A673 (cell line): ENCODE measurements at regions not wholly inside any gene's neighbourhood (a gene's known extent, or its start where the extent isn't known, plus 50 kb on each side); places are given as distances from the start of the nearest gene placed in this dataset.

Experiments used
- EZH2 ChIP-seq: fragments of 200-600 bp; sonication (generic); IDR thresholded peaks from 2 replicates; pipeline ENCODE4 v1.6.1; 2017; ENCODE audit warnings: borderline replicate concordance, low read depth, mild to moderate bottlenecking, mixed read lengths, antibody characterized with exemption, low read length; ENCODE audit not compliant: poor library complexity, severe bottlenecking
- TF ChIP-seq, protein P1 (sequence below): fragments of 300-800, 200-600 bp; sonication (generic); conservative IDR thresholded peaks from 2 replicates; pipeline ENCODE4 v1.5.1; 2017; ENCODE audit warnings: low read depth, mild to moderate bottlenecking, antibody characterized with exemption, low read length, moderate library complexity, mixed read lengths

DNA sequence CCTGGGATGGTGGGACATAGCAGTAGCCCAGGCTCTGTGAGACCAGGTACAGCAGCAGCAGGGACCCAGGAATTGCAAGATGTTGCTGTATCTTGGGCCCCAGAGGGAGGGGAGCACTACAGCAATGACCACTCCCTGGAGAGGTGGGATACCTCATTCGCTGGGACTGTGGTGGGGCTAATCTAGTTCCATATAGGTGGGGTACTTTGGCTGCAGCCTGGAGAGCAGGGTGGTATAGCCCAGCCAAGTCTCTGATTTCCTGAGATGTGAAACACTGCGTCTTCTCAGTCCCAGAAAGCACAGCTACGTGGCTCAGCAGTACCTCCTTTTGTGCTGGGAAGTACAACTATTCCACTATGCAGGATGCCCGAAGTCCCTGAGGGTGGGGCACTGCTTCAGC, 163.7 kb upstream of the ARHGAP5 start:
- TF ChIP-seq, protein P1, sequence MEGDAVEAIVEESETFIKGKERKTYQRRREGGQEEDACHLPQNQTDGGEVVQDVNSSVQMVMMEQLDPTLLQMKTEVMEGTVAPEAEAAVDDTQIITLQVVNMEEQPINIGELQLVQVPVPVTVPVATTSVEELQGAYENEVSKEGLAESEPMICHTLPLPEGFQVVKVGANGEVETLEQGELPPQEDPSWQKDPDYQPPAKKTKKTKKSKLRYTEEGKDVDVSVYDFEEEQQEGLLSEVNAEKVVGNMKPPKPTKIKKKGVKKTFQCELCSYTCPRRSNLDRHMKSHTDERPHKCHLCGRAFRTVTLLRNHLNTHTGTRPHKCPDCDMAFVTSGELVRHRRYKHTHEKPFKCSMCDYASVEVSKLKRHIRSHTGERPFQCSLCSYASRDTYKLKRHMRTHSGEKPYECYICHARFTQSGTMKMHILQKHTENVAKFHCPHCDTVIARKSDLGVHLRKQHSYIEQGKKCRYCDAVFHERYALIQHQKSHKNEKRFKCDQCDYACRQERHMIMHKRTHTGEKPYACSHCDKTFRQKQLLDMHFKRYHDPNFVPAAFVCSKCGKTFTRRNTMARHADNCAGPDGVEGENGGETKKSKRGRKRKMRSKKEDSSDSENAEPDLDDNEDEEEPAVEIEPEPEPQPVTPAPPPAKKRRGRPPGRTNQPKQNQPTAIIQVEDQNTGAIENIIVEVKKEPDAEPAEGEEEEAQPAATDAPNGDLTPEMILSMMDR: no peak
- no peak for TF ChIP-seq EZH2
